Heart right ventricle (tissue), 16 donors: ENCODE measurements at regions not wholly inside any gene's neighbourhood (a gene's known extent, or its start where the extent isn't known, plus 50 kb on each side); places are given as distances from the start of the nearest gene placed in this dataset.

ENCODE experiments used
- ATAC-seq, 8 donors: fragments of 200-7000 bp; cut with Tn5 transposase; one replicate each; pipeline ENCODE4 v1.9.1; 2020; ENCODE audit warnings: mild to moderate bottlenecking in 8 of 8, moderate library complexity in 8 of 8, moderate number of reproducible peaks in 1 of 8
- DNase-seq, 2 donors: peaks; one replicate each; pipeline ENCODE4 v3.0.0-alpha.2; 2020
- H3K27ac ChIP-seq, 10 donors: fragments of 200-600 bp; sonication (generic) in 2 of 10; one replicate each; pipeline versions ENCODE4 v1.5.0 to v1.8.0; 2020 to 2022; ENCODE audit warnings: mild to moderate bottlenecking in 3 of 10
- H3K27me3 ChIP-seq, 7 donors: fragments of 200-600 bp; one replicate each; pipeline ENCODE4 v1.8.0; 2021 to 2022; ENCODE audit warnings: mild to moderate bottlenecking in 2 of 7
- H3K36me3 ChIP-seq, 9 donors: fragments of 200-600 bp; sonication (generic) in 1 of 9; one replicate each; pipeline versions ENCODE4 v1.5.0 to v1.8.0; 2020 to 2022; ENCODE audit warnings: mild to moderate bottlenecking in 2 of 9
- H3K4me1 ChIP-seq, 9 donors: fragments of 200-600 bp; sonication (generic) in 1 of 9; one replicate each; pipeline versions ENCODE4 v1.5.0 to v1.8.0; 2020 to 2022; ENCODE audit warnings: mild to moderate bottlenecking in 4 of 9
- H3K4me3 ChIP-seq, 10 donors: fragments of 200-600 bp; sonication (generic) in 2 of 10; one replicate each; pipeline versions ENCODE4 v1.5.0 to v1.8.0; 2020 to 2022; ENCODE audit warnings: mild to moderate bottlenecking in 7 of 10, moderate library complexity in 2 of 10
- H3K9me3 ChIP-seq, 11 donors: fragments of 200-600 bp in 10 of 11; sonication (generic) in 2 of 11; one replicate each; pipeline versions ENCODE4 v1.5.0 to v1.8.0; 2013 to 2022; ENCODE audit warnings: mild to moderate bottlenecking in 2 of 11, control low read depth in 1 of 11, moderate library complexity in 1 of 11
- CTCF ChIP-seq, 9 donors: fragments of 200-600 bp; sonication (generic) in 2 of 9; IDR thresholded peaks; one replicate each; pipeline versions ENCODE4 v1.5.0 to v1.8.0; 2021 to 2022; ENCODE audit warnings: antibody characterized with exemption in 9 of 9, mild to moderate bottlenecking in 5 of 9, moderate library complexity in 1 of 9
- WGBS, 2 donors: extraction: QIAGEN DNeasy Blood & Tissue Kit; methylation state at CpG; one replicate each; pipeline ENCODE4 v1.1.7; 2013; ENCODE audit warnings: inconsistent platforms in 1 of 2; 5-methylcytosine and 5-hydroxymethylcytosine counted together
- intact Hi-C, 10 donors: fragments of 100-400 bp; cut with DNase I; formaldehyde crosslinking; loops; one replicate each; pipeline versions ENCODE4 v1.11.1 to v1.14.2; 2022
- donor health status: Arrhythmogenic right ventricular cardiomyopathy.
- donor health status: ischemic (EF 13 %, LVEDD 7.1; RV severe dilation, severe dysfunction).
- donor health status: healthy with polysubstance abuse.
- donor health status: DM: no; HTN: yes; CAD: no.
- donor health status: DM: no; HTN: no; CAD: no.
- donor health status: ischemic (EF 25% LVEDD 6.9; RV normal size, moderate dysfunction).
- donor health status: ischemic (EF 25% LVEDD 5.7; RV mildly dilated, moderate dysfunction).
- donor health status: healthy.
- donor health status: DM: yes; HTN: yes; CAD: no.
- donor health status: Ischemic cardiomyopathy.
- donor health status: ischemic (EF 35%, LVEDD 5.7; RV mildly dilated, moderate dysfunction).
- donor health status: nonischemic (EF 11% LVEDD 7.7; RV severe dilation, severe dysfunction).
- donor health status: DM: yes; HTN: yes; CAD: no.
- donor health status: PGD.
- donor health status: ischemic (EF 29% LVEDD 5.4; RV normal size, mild dysfunction).
- donor health status: nonischemic (EF 23%, LVEDD 6.1; RV moderate dilation, normal function).

- Histone ChIP-seq H3K9me3 (peaks cover 0 to 6% (median 0%) of the 10 kb centered on the region in 11 donors), H3K4me3 (no peak overlapping the region), H3K4me1 (peaks cover 0 to 12% (median 0%) of the 10 kb centered on the region in 9 donors), H3K27me3 (no peaks in the 10 kb centered on the region), H3K36me3 (no peaks in the 10 kb centered on the region), H3K27ac (no peak overlapping the region)
- ATAC-seq (no peak), DNase-seq (no peak)
- WGBS, 2 donors: 92% methylated on average over 3 of the region's 3 CpGs
- TF ChIP-seq CTCF (IDR thresholded peaks at IDR 0.05): no peak
- intact Hi-C loops: no loop called here
Measured at GRCh38 chr2:7904319-7904718, 777.5 kb upstream of the ID2 start.

GRCh38 chr2:7905756-7906155, 776.1 kb upstream of the ID2 start:
- peaks cover 0 to 6% (median 0%) of the 10 kb centered on the region in 11 donors for H3K9me3 ChIP-seq
- H3K4me1 ChIP-seq: no peaks in the 10 kb centered on the region
- no peaks in the 10 kb centered on the region for H3K36me3 ChIP-seq
- intact Hi-C loops: no loop called here
- 89 to 90% methylated on average over 12 of the region's 12 CpGs for WGBS, 2 donors
- ATAC-seq (no peak), DNase-seq (no peak)
- H3K27me3 ChIP-seq: no peaks in the 10 kb centered on the region
- TF ChIP-seq CTCF (IDR thresholded peaks at IDR 0.05): no peak
- no peak overlapping the region for H3K27ac ChIP-seq
- no peak overlapping the region for H3K4me3 ChIP-seq

GRCh38 chr2:7906431-7906830, 775.4 kb upstream of the ID2 start:
- intact Hi-C loops: no loop called here
- Histone ChIP-seq H3K27me3 (no peaks in the 10 kb centered on the region), H3K4me1 (no peaks in the 10 kb centered on the region), H3K27ac (no peak overlapping the region), H3K36me3 (no peaks in the 10 kb centered on the region), H3K9me3 (peaks cover 0 to 6% (median 0%) of the 10 kb centered on the region in 11 donors), H3K4me3 (no peak overlapping the region)
- no peak for DNase-seq
- no peak for TF ChIP-seq CTCF (IDR thresholded peaks at IDR 0.05)
- 90 to 94% methylated on average over 6 of the region's 6 CpGs for WGBS, 2 donors
- ATAC-seq: no peak

GRCh38 chr2:7907041-7907440, 774.8 kb upstream of the ID2 start:
- H3K9me3 ChIP-seq: peaks cover 0 to 6% (median 0%) of the 10 kb centered on the region in 11 donors
- H3K36me3 ChIP-seq: no peaks in the 10 kb centered on the region
- no peak for TF ChIP-seq CTCF (IDR thresholded peaks at IDR 0.05)
- H3K27ac ChIP-seq: no peak overlapping the region
- no peak for DNase-seq
- H3K4me3 ChIP-seq: no peak overlapping the region
- no peaks in the 10 kb centered on the region for H3K4me1 ChIP-seq
- H3K27me3 ChIP-seq: no peaks in the 10 kb centered on the region
- intact Hi-C loops: no loop called here
- no peak for ATAC-seq
- WGBS, 2 donors: 96 to 98% methylated on average over 11 of the region's 11 CpGs
